SK-N-SH (cell line): ENCODE measurements at regions not wholly inside any gene's neighbourhood (a gene's known extent, or its start where the extent isn't known, plus 50 kb on each side); places are given as distances from the start of the nearest gene placed in this dataset.

Experiments used
- CTCF ChIA-PET: fragments of 300-600, 350-600 bp; formaldehyde crosslinking; extraction: SDS; loops from one replicate; lab custom pipeline; 2021; lab: Yijun Ruan, JAX
- POLR2A ChIA-PET: fragments of 350-600 bp; sonication (Branson Sonifier 250); formaldehyde crosslinking; extraction: SDS; loops from one replicate; lab custom pipeline; 2020; ENCODE audit warnings: antibody characterized with exemption, inconsistent platforms; lab: Yijun Ruan, JAX
- DNase-seq: peaks from one replicate; pipeline ENCODE4 v3.0.0; 2012
- H2AFZ ChIP-seq: fragments of 200-600 bp; sonication (generic); 2 replicates; pipeline ENCODE4 v1.8.1; 2016; ENCODE audit warnings: antibody characterized with exemption, mild to moderate bottlenecking, low read depth
- H3F3A ChIP-seq: fragments of 200-600 bp; sonication (generic); replicated peaks from 2 replicates; pipeline ENCODE3; 2016; ENCODE audit warnings: antibody characterized with exemption, mild to moderate bottlenecking; ENCODE audit not compliant: insufficient read depth
- H3K27ac ChIP-seq, 2 experiments: fragments of 200-500 bp in 1 of 2; fragments of 200-600 bp in 1 of 2; sonication (Bioruptor generic) in 1 of 2; sonication (generic), shearing (Covaris generic) in 1 of 2; 2 replicates each; pipeline versions ENCODE4 v1.5.1 to v1.6.1; 2014 to 2016; ENCODE audit warnings: low read depth in 2 of 2, inconsistent platforms in 1 of 2, low read length in 1 of 2, mild to moderate bottlenecking in 1 of 2, mixed read lengths in 1 of 2
- H3K27me3 ChIP-seq: fragments of 200-600 bp; sonication (generic), shearing (Covaris generic); 2 replicates; pipeline ENCODE4 v1.6.1; 2016; ENCODE audit warnings: mixed run types; ENCODE audit not compliant: insufficient read depth
- H3K36me3 ChIP-seq, 2 experiments: fragments of 200-500 bp in 1 of 2; fragments of 200-600 bp in 1 of 2; sonication (Bioruptor generic) in 1 of 2; sonication (generic) in 1 of 2; replicated peaks in 1 of 2; 2 replicates each; pipeline versions ENCODE3 to v1.5.1; 2014 to 2016; ENCODE audit warnings: low read length in 1 of 2, mild to moderate bottlenecking in 1 of 2; ENCODE audit not compliant: insufficient read depth in 2 of 2, control insufficient read depth in 1 of 2
- H3K4me1 ChIP-seq, 2 experiments: fragments of 200-500 bp in 1 of 2; fragments of 200-600 bp in 1 of 2; sonication (Bioruptor generic) in 1 of 2; sonication (generic), shearing (Covaris generic) in 1 of 2; 2 replicates each; pipeline versions ENCODE4 v1.5.1 to v1.6.1; 2014 to 2016; ENCODE audit warnings: low read depth in 1 of 2, low read length in 1 of 2, mixed run types in 1 of 2; ENCODE audit not compliant: insufficient read depth in 2 of 2, control insufficient read depth in 1 of 2
- H3K4me2 ChIP-seq: fragments of 200-600 bp; sonication (generic), shearing (Covaris generic); 2 replicates; pipeline ENCODE4 v1.6.1; 2017; ENCODE audit warnings: mixed run types
- H3K4me3 ChIP-seq, 2 experiments: fragments of 200-500 bp in 1 of 2; fragments of 200-600 bp in 1 of 2; sonication (Bioruptor generic) in 1 of 2; sonication (generic), shearing (Covaris generic) in 1 of 2; 2 replicates each; pipeline versions ENCODE4 v1.5.1 to v1.8.1; 2014 to 2016; ENCODE audit warnings: low read depth in 2 of 2, inconsistent platforms in 1 of 2, low read length in 1 of 2, mild to moderate bottlenecking in 1 of 2, mixed read lengths in 1 of 2, moderate library complexity in 1 of 2
- H3K79me2 ChIP-seq: fragments of 200-600 bp; sonication (generic); 2 replicates; pipeline ENCODE4 v1.8.1; 2017; ENCODE audit warnings: mild to moderate bottlenecking; ENCODE audit not compliant: insufficient read depth
- H3K9ac ChIP-seq: fragments of 200-600 bp; sonication (generic); 2 replicates; pipeline ENCODE4 v1.6.1; 2017; ENCODE audit warnings: mixed run types
- H3K9me2 ChIP-seq: fragments of 200-600 bp; sonication (generic); 2 replicates; pipeline ENCODE4 v1.6.1; 2017; ENCODE audit warnings: mixed run types
- H3K9me3 ChIP-seq: fragments of 200-600 bp; sonication (generic); 2 replicates; pipeline ENCODE4 v1.6.1; 2017; ENCODE audit warnings: mixed run types, mild to moderate bottlenecking, moderate library complexity
- H4K20me1 ChIP-seq: fragments of 200-600 bp; sonication (generic); 2 replicates; pipeline ENCODE4 v1.6.1; 2017; ENCODE audit warnings: mild to moderate bottlenecking, mixed run types; ENCODE audit not compliant: insufficient read depth
- EP300 ChIP-seq, 2 experiments: IDR thresholded peaks; 2 replicates each; pipeline versions ENCODE4 v1.4.0 to v1.6.1; 2012; ENCODE audit warnings: borderline replicate concordance in 1 of 2, low read depth in 1 of 2, low read length in 1 of 2
- EZH2phosphoT487 ChIP-seq: fragments of 200-600 bp; sonication (generic); IDR thresholded peaks from 2 replicates; pipeline ENCODE4 v1.6.1; 2017; ENCODE audit warnings: low read depth, mixed run types, mild to moderate bottlenecking, antibody characterized with exemption, moderate library complexity, borderline replicate concordance
- FOSL2 ChIP-seq: IDR thresholded peaks from 2 replicates; pipeline ENCODE4 v1.4.0; 2012; ENCODE audit warnings: low read depth, mild to moderate bottlenecking, moderate library complexity, borderline replicate concordance
- FOXM1 ChIP-seq: IDR thresholded peaks from 2 replicates; pipeline ENCODE4 v1.4.0; 2012; ENCODE audit warnings: low read depth, mild to moderate bottlenecking
- GABPA ChIP-seq: IDR thresholded peaks from 2 replicates; pipeline ENCODE4 v1.4.0; 2012; ENCODE audit warnings: low read depth, mild to moderate bottlenecking
- MEF2A ChIP-seq: IDR thresholded peaks from 2 replicates; pipeline ENCODE4 v1.4.0; 2012; ENCODE audit warnings: low read depth, borderline replicate concordance
- NFIC ChIP-seq: IDR thresholded peaks from 2 replicates; pipeline ENCODE4 v1.4.0; 2012; ENCODE audit warnings: borderline replicate concordance
- RAD21 ChIP-seq: IDR thresholded peaks from 2 replicates; pipeline ENCODE4 v1.6.1; 2012; ENCODE audit warnings: mild to moderate bottlenecking, low read length
- REST ChIP-seq: IDR thresholded peaks from 2 replicates; pipeline ENCODE4 v1.6.1; 2012; ENCODE audit warnings: mild to moderate bottlenecking, low read depth, low read length, moderate library complexity
- RFX5 ChIP-seq: IDR thresholded peaks from 2 replicates; pipeline ENCODE4 v1.6.1; 2012; ENCODE audit warnings: mild to moderate bottlenecking, improper control_type of control experiment, low read length
- RXRA ChIP-seq: IDR thresholded peaks from 2 replicates; pipeline ENCODE4 v1.4.0; 2012; ENCODE audit warnings: low read depth, mild to moderate bottlenecking, borderline replicate concordance
- TAF1 ChIP-seq: IDR thresholded peaks from 2 replicates; pipeline ENCODE4 v1.6.1; 2012; ENCODE audit warnings: low read depth, mild to moderate bottlenecking, low read length, moderate library complexity, borderline replicate concordance
- TCF12 ChIP-seq: IDR thresholded peaks from 2 replicates; pipeline ENCODE4 v1.4.0; 2012
- YY1 ChIP-seq: IDR thresholded peaks from 2 replicates; pipeline ENCODE4 v1.4.0; 2012; ENCODE audit warnings: low read depth, mild to moderate bottlenecking
- WGBS: methylation state at CpG from one replicate; pipeline ENCODE4 v1.1.6; 2017; ENCODE audit warnings: low lambda C conversion rate; 5-methylcytosine and 5-hydroxymethylcytosine counted together
- TF ChIP-seq, protein P1 (sequence below): fragments of 150-350 bp; IDR thresholded peaks from 2 replicates; pipeline ENCODE4 v1.6.1; 2016; ENCODE audit warnings: mild to moderate bottlenecking, low read depth, low read length
- TF ChIP-seq, protein P2 (sequence below): fragments of 150-350 bp; IDR thresholded peaks from 2 replicates; pipeline ENCODE4 v1.6.1; 2017; ENCODE audit warnings: antibody characterized with exemption, low read length, low read depth, borderline replicate concordance
- TF ChIP-seq, protein P3 (sequence below): fragments of 200-600 bp; sonication (generic); IDR thresholded peaks from 2 replicates; pipeline ENCODE4 v1.6.1; 2017; ENCODE audit warnings: antibody characterized with exemption, mild to moderate bottlenecking, moderate library complexity

DNA sequence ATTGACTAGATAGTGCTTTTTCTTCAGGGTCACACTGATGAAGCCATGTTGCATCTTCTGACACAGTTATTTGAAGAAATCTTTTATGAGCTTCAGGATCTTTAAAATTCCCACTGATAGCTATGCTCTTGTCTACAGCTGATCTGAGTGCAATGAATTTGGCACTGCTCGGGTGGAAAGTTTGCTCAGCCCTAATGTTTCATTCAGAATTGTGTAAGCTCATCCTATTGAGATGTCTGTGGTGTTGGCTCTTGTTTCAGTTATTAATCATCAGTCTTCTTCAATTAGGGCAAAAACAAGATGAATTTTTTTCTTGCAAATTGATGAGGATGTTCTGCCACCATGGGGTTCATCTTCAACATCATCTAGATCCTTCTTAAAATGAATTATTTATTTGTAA, 1387.0 kb upstream of the RAG2 start:
- Histone ChIP-seq H3K4me2 (no peak overlapping the region), H3K79me2 (no peaks in the 10 kb centered on the region), H3K9me2 (no peaks in the 10 kb centered on the region), H3K4me3 (no peak overlapping the region), H3K9ac (no peak overlapping the region), H3K27ac (no peak overlapping the region), H2AFZ (no peak overlapping the region)
- DNase-seq = no peak
- TF ChIP-seq GABPA (no peak), NFIC (no peak), RFX5 (no peak), YY1 (no peak), MEF2A (no peak), FOXM1 (no peak), RXRA (no peak), FOSL2 (no peak), TAF1 (no peak), EP300 (IDR thresholded peaks at IDR 0.05; ENCODE audit: borderline replicate concordance in 1 of 2, low read depth in 1 of 2, low read length in 1 of 2) (no peak)
- TF ChIP-seq, protein P1, sequence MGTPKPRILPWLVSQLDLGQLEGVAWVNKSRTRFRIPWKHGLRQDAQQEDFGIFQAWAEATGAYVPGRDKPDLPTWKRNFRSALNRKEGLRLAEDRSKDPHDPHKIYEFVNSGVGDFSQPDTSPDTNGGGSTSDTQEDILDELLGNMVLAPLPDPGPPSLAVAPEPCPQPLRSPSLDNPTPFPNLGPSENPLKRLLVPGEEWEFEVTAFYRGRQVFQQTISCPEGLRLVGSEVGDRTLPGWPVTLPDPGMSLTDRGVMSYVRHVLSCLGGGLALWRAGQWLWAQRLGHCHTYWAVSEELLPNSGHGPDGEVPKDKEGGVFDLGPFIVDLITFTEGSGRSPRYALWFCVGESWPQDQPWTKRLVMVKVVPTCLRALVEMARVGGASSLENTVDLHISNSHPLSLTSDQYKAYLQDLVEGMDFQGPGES = no peak
- TF ChIP-seq, protein P2, sequence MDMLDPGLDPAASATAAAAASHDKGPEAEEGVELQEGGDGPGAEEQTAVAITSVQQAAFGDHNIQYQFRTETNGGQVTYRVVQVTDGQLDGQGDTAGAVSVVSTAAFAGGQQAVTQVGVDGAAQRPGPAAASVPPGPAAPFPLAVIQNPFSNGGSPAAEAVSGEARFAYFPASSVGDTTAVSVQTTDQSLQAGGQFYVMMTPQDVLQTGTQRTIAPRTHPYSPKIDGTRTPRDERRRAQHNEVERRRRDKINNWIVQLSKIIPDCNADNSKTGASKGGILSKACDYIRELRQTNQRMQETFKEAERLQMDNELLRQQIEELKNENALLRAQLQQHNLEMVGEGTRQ = no peak
- TF ChIP-seq, all 33 proteins: peak for 0
- Histone ChIP-seq H3K27me3 (no peaks in the 10 kb centered on the region), H3K36me3 (no peaks in the 10 kb centered on the region), H3K4me1 (peaks cover 0 to 4% of the 10 kb centered on the region in 2 experiments; a peak in 2 of 4 replicates), H4K20me1 (no peaks in the 10 kb centered on the region), H3K9me3 (no peaks in the 10 kb centered on the region), H3F3A (no peaks in the 10 kb centered on the region)
- ChIA-PET CTCF (no interaction called here), POLR2A (no interaction called here)
- 19% methylated on average over 1 of the region's 1 CpG for WGBS

DNA sequence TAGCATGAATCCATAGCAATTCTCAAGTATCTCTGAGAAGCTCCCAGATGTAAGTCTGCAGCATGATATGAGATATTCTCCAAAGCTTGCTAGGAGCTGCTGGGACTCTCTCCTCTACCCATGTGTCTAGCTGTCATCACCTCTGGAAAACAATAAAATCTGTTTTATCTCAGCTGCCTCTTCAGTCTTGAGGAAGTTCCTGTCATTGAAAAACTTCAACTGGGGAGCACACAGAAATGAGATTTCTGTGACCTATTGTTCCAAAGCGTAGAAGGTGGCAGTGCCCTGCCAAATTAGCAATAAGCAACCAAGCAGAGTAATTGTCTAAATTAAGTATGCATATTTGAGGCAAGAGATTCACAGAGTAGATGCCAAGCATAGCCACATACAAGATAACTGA, 1380.6 kb upstream of the RAG2 start:
- Histone ChIP-seq H3K79me2 (no peaks in the 10 kb centered on the region), H3K36me3 (no peaks in the 10 kb centered on the region), H3F3A (no peaks in the 10 kb centered on the region), H3K4me2 (no peak overlapping the region), H3K9me3 (no peaks in the 10 kb centered on the region), H4K20me1 (no peaks in the 10 kb centered on the region), H3K9ac (no peak overlapping the region), H2AFZ (no peak overlapping the region), H3K4me1 (no peaks in the 10 kb centered on the region), H3K4me3 (no peak overlapping the region), H3K27me3 (no peaks in the 10 kb centered on the region), H3K9me2 (no peaks in the 10 kb centered on the region), H3K27ac (no peak overlapping the region)
- ChIA-PET POLR2A (no interaction called here), CTCF (interaction anchor here (1.2 kb wide), 1 partner anchor 32 kb away, joined by 3 read pairs; no protein-coding TSS in a partner anchor)
- DNase-seq = no peak
- 7% methylated on average over 1 of the region's 1 CpG for WGBS
- TF ChIP-seq, protein P2 = no peak
- TF ChIP-seq, protein P1 = no peak
- TF ChIP-seq GABPA = no peak
- no peak for TF ChIP-seq MEF2A
- TF ChIP-seq YY1 = no peak
- TF ChIP-seq, protein P3, sequence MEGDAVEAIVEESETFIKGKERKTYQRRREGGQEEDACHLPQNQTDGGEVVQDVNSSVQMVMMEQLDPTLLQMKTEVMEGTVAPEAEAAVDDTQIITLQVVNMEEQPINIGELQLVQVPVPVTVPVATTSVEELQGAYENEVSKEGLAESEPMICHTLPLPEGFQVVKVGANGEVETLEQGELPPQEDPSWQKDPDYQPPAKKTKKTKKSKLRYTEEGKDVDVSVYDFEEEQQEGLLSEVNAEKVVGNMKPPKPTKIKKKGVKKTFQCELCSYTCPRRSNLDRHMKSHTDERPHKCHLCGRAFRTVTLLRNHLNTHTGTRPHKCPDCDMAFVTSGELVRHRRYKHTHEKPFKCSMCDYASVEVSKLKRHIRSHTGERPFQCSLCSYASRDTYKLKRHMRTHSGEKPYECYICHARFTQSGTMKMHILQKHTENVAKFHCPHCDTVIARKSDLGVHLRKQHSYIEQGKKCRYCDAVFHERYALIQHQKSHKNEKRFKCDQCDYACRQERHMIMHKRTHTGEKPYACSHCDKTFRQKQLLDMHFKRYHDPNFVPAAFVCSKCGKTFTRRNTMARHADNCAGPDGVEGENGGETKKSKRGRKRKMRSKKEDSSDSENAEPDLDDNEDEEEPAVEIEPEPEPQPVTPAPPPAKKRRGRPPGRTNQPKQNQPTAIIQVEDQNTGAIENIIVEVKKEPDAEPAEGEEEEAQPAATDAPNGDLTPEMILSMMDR = no peak
- TF ChIP-seq EZH2phosphoT487 = no peak
- TF ChIP-seq EP300 (IDR thresholded peaks at IDR 0.05; ENCODE audit: borderline replicate concordance in 1 of 2, low read depth in 1 of 2, low read length in 1 of 2) = no peak
- TF ChIP-seq TCF12 = no peak
- TF ChIP-seq REST = no peak
- no peak for TF ChIP-seq RFX5
- no peak for TF ChIP-seq RAD21
